C4-2B (cell line): ENCODE measurements at regions not wholly inside any gene's neighbourhood (a gene's known extent, or its start where the extent isn't known, plus 50 kb on each side); places are given as distances from the start of the nearest gene placed in this dataset.

Source experiments
- ZFX ChIP-seq: fragments of 450-650 bp; IDR thresholded peaks from 2 replicates; pipeline ENCODE4 v1.6.1; 2017
- TF ChIP-seq, protein P1 (sequence below): fragments of 450-650 bp; conservative IDR thresholded peaks from 2 replicates; pipeline ENCODE4 v1.5.1; 2017; ENCODE audit warnings: mild to moderate bottlenecking

DNA sequence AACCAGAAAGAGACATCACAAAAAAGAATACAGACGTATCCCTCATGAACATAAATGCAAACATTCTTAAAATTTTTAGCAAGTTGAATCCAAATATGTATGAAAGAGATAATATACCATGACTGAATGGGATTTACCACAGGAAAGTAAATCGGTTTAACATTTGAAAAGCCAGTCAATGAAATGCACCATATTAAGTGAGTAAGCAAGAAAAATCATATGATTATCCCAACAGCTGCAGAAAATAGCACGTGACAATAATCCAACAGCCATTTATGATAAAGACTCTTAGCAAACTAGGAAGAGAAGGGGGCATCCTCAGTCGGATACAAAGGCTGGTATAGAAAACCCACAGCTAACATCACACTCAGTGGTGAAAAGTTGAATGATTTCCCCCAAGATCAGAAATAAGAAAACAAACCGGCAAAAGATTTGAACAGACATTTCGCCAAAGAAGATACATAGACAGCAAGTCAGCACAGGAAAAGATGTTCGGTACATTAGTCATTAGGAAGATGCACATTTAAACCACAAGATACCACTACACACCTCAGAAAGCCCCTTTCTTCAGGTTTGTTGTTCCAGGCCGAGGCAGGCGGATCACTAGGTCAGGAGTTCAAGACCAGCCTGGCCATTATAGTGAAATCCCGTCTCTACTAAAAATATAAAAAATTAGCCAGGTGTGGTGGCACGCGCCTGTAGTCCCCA, 144.3 kb downstream of the INHBB start:
- TF ChIP-seq, protein P1, sequence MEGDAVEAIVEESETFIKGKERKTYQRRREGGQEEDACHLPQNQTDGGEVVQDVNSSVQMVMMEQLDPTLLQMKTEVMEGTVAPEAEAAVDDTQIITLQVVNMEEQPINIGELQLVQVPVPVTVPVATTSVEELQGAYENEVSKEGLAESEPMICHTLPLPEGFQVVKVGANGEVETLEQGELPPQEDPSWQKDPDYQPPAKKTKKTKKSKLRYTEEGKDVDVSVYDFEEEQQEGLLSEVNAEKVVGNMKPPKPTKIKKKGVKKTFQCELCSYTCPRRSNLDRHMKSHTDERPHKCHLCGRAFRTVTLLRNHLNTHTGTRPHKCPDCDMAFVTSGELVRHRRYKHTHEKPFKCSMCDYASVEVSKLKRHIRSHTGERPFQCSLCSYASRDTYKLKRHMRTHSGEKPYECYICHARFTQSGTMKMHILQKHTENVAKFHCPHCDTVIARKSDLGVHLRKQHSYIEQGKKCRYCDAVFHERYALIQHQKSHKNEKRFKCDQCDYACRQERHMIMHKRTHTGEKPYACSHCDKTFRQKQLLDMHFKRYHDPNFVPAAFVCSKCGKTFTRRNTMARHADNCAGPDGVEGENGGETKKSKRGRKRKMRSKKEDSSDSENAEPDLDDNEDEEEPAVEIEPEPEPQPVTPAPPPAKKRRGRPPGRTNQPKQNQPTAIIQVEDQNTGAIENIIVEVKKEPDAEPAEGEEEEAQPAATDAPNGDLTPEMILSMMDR, result no peak
- no peak for TF ChIP-seq ZFX
